ENCODE measurements at regions not wholly inside any gene's neighbourhood (a gene's known extent, or its start where the extent isn't known, plus 50 kb on each side); places are given as distances from the start of the nearest gene placed in this dataset.

DNA sequence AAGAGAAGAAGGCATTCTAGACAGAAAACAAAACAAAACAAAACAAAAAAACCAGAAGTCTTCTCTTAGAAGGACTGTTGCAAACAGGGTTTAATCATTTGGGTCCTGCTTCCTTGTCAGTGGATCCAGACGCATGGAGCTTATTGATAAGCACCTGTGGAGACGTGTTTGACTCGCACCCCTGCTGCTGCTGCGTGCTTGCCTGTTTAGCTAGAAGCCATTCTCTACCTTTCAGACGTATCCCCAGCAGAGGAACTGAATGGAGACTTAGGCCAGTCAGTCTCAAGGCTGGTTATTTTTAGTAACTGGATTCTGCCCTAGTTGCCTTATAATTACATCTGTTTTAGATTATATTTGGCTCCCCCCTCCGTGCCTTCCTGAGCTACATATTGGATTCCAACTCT is 186.1 kb upstream of the EEA1 start:
- Histone ChIP-seq H3K27me3 (replicated peaks in 1 of 4; ENCODE audit: control insufficient read depth in 3 of 4, extremely low read depth in 1 of 4, insufficient read depth in 3 of 4, low read length in 3 of 4) (no peaks in the 10 kb centered on the region), H2AFZ (ENCODE audit: low read length) (no peak overlapping the region), H4K20me1 (replicated peaks in 1 of 2; ENCODE audit: control insufficient read depth in 1 of 2, insufficient read depth in 2 of 2, low read length in 2 of 2) (no peaks in the 10 kb centered on the region), H3K79me2 (ENCODE audit: control insufficient read depth in 1 of 2, insufficient read depth in 2 of 2, low read length in 2 of 2) (no peaks in the 10 kb centered on the region), H2BK15ac (ENCODE audit: low read length) (no peak overlapping the region), H3K23me2 (ENCODE audit: low read depth, low read length) (no peaks in the 10 kb centered on the region), H4K8ac (ENCODE audit: extremely low read depth, insufficient read depth, low read length) (no peak overlapping the region), H3K18ac (ENCODE audit: extremely low read depth, low read length) (no peak overlapping the region), H3K79me1 (ENCODE audit: low read depth, low read length) (no peaks in the 10 kb centered on the region), H3K27ac (ENCODE audit: low read depth, low read length) (no peak overlapping the region), H2AK5ac (ENCODE audit: low read depth, low read length) (no peak overlapping the region), H3K14ac (ENCODE audit: insufficient read length) (no peak overlapping the region), H3K56ac (replicated peaks; ENCODE audit: insufficient read length, low read depth, low read length) (no peak overlapping the region), H3K4me3 (ENCODE audit: extremely low read depth in 1 of 4, insufficient read depth in 2 of 4, low read depth in 3 of 4, low read length in 4 of 4) (no peak overlapping the region), H2BK5ac (ENCODE audit: low read depth, low read length) (no peak overlapping the region), H3K9me3 (ENCODE audit: insufficient read depth in 2 of 2, low read depth in 1 of 2, low read length in 1 of 2) (no peaks in the 10 kb centered on the region), H3K9ac (replicated peaks in 1 of 4; ENCODE audit: extremely low read depth in 1 of 4, low read depth in 3 of 4, low read length in 3 of 4) (no peak overlapping the region), H3K36me3 (ENCODE audit: control insufficient read depth in 2 of 4, insufficient read depth in 4 of 4, low read length in 3 of 4) (no peaks in the 10 kb centered on the region), H3K4me1 (replicated peaks in 1 of 4; ENCODE audit: control insufficient read depth in 3 of 4, insufficient read depth in 4 of 4, low read length in 3 of 4) (no peaks in the 10 kb centered on the region), H2BK120ac (replicated peaks; ENCODE audit: low read depth, low read length) (no peak overlapping the region), H4K5ac (ENCODE audit: insufficient read length, low read depth, low read length) (no peak overlapping the region), H2BK12ac (ENCODE audit: low read depth, low read length) (no peak overlapping the region), H2BK20ac (ENCODE audit: low read length) (no peak overlapping the region), H3K4me2 (ENCODE audit: insufficient read depth in 1 of 2, low read depth in 2 of 2, low read length in 2 of 2) (no peak overlapping the region), H3K4ac (replicated peaks; ENCODE audit: insufficient read length, low read depth, low read length) (no peak overlapping the region), H3K23ac (ENCODE audit: insufficient read length) (no peak overlapping the region), H4K91ac (replicated peaks; ENCODE audit: insufficient read length, low read length) (no peak overlapping the region)
- CTCF ChIA-PET (ENCODE audit: partially characterized antibody), result interaction anchor here (1.0 to 1.9 kb wide), 3 partner anchors 13 to 29 kb away, joined by 3 to 5 read pairs (median 4); no protein-coding TSS in a partner anchor
- POLR2A ChIA-PET (ENCODE audit: partially characterized antibody), result no interaction called here
- DNase-seq (ENCODE audit: low read depth in 1 of 2, low spot score in 2 of 2) (no peak), FAIRE-seq (no peak)
- no peak for TF ChIP-seq RNF2 (IDR thresholded peaks at IDR 0.05; ENCODE audit: borderline replicate concordance, low read depth, low read length, missing control alignments, poor library complexity, severe bottlenecking)
- TF ChIP-seq CHD2 (IDR thresholded peaks at IDR 0.05; ENCODE audit: low read length), result no peak
- no peak for TF ChIP-seq TCF12 (IDR thresholded peaks at IDR 0.05; ENCODE audit: low read depth, low read length)
- TF ChIP-seq POLR2A (IDR thresholded peaks at IDR 0.05; ENCODE audit: control extremely low read depth in 1 of 2, low read depth in 2 of 2, low read length in 2 of 2), result no peak
- WGBS, 2 experiments (ENCODE audit: extremely low coverage in 1 of 2, insufficient coverage in 1 of 2, insufficient read length in 1 of 2, insufficient replicate concordance in 2 of 2, low coverage in 1 of 2, low lambda C conversion rate in 2 of 2, missing lambda C conversion rate in 1 of 2), result 86% methylated on average over 6 of the region's 6 CpGs; no CpG with 5 or more reads in 1 of the 2 experiments

Data from H1 (cell line).